GM19035 (cell line): ENCODE measurements at regions not wholly inside any gene's neighbourhood (a gene's known extent, or its start where the extent isn't known, plus 50 kb on each side); places are given as distances from the start of the nearest gene placed in this dataset.

Experiments used
- ATAC-seq: cut with Tn5 transposase; IDR thresholded peaks from one replicate; pipeline ENCODE4 v1.9.1; 2021; ENCODE audit not compliant: unreplicated experiment

- ATAC-seq: no peak
These were observed 130.6 kb upstream of the KCNJ16 start for GRCh38 chr17:69944406-69944805.

- ATAC-seq: no peak
These were observed 129.3 kb upstream of the KCNJ16 start for GRCh38 chr17:69945698-69946185.

DNA sequence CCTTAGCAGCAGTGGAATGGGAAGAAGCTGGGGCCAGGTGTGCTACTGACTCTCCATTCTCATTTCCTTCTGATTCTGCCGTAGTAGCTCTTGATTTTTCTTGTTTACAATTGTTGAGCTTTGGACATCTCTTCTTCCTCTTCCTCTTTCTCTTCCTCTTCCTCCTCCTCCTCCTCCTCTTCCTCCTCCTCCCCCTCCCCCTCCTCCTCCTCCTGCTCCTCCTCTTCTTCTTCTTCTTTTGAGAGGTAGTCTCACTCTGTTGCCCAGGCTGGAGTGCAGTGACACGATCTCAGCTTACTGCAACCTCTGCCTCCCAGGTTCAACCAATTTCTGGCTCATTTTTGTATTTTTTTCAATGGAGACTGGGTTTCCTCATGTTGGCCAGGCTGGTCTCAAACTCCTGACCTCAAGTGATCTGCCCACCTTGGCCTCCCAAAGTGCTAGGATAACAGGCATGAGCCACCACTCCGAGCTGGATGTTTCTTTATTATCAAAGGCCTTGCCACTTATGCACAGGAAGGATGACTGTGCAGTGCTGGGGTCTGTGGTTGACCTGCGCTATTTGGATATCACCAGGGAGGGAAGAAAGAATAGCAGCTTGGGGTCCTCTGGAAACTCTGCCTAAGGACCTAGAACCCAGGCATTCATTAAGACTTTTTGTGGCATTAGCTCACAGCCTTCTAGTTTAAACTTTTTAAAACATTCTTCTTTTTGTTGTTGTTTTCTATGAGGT is 127.8 kb upstream of the KCNJ16 start:
- no peak for ATAC-seq

GRCh38 chr17:69948406-69948805 is 126.6 kb upstream of the KCNJ16 start:
- ATAC-seq: no peak

- no peak for ATAC-seq
These were observed 125.5 kb upstream of the KCNJ16 start for GRCh38 chr17:69949496-69949895.

DNA sequence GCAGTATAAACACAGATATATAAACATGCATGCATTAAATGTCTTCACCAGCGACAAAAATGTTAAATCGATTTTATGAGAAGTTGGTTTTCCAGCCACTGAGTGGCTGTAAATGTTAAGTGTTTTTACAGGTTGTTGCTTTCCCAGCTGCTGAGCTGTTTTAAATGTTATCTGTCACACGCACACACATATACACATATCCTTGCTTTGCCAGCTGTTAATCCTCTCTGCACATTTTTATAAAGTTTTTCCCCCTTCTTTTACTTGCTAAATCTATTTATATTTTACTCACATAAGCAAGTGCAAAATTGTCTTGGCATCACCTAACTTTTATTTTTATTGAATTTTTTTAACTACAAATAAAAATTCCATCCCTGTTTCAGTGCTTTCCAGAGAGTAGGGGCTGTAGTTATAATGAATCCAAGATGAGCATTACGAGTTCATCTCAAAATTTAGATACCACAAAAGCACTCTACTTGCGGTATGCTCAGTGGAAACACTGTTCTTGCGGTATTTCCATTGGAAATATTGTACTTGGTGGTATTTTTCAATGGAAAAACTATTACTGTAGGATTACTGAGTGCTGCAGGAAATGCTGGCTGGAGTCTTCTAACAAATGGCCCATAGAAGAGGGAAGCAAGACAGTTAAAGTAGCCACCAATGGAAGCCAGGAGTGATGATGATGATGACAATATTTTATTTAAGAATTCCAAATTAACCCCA is 124.9 kb upstream of the KCNJ16 start:
- no peak for ATAC-seq

GRCh38 chr17:69950701-69951418 is 124.2 kb upstream of the KCNJ16 start:
- ATAC-seq: no peak

DNA sequence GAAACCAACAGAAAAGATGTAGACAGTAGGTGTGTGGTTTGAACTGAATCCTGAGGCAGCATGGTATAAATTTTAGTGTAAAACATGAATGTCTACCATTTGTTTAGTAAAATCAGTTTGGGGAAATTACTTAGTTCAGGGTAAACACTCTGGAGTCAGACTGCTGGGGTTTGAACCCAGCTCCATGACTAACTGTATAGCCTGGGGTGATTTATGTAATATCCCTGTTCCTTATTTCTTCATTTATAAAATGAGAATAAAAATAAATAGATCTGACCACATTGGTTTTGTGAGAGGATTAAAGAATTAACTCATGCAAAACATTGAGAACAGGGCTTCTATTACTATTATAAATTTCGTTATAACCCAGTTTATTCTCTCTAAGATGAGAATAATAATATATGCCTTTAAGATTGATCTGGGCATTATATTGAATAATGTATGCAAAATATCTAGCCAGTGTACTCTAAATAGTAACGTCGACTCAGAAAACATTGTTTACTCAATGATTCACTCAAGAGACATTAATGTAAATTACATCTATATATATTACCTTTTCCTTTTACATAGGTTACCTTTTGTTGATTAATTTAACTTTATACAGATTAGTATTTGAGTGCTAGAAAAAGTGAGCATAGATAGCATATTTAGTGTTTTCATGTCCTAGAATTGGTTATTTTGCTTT is 120.6 kb upstream of the KCNJ16 start:
- no peak for ATAC-seq

DNA sequence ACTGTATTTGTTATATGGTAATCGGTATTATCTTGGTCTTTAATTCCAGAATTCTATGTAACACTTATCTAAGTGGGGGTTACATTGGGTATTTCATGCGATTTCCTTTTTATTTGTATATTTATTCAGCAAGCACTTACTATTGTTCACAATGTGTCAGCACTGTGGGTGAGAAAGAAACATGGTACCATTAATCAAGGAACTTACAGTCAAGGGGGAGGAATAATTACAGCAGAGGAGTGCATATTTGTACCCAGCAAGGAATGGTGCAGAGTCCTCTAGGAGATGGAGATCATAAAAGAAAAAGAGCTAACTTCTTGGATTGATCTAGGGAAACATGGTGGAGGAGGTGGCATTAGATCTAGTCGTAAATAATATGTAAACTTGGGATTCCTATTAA is 117.0 kb upstream of the KCNJ16 start:
- ATAC-seq: no peak

DNA sequence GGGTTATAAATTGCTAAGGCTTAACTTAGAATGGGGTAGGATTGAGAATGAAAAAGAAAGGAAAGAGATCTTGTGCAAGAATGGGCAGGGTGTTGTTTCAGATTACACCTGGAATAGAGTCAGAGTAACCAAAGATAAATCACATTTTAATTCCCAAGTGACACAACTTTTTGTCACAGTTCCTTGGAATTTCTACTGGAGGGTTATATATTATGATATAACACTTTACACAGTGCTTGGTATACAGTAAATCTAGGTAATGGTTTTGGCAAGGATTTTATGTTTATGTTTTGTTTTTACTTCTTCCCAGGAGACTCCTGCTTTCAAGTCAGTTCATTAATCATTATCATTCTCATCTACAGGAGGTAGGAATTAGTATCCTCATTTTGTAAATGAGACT is 115.7 kb upstream of the KCNJ16 start:
- ATAC-seq: no peak

DNA sequence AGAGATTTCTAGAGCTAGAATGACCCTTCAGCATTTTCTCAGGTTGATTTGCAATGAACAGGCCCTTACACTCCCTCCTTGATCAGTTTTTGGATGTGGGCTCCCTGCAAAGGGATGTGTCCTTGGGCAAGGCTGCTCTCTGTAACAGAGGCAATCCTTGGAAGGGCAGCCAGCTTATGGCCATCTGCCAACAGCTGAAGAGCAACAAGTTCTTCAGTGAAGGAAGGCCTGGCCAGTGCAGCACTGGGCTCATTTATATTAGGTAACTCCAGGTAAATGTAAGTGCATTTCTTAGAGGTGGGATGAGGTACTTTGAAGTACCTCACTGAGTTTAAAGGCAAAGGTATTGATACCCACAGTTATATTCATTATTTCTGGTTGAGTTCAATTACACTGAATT is 114.3 kb upstream of the KCNJ16 start:
- ATAC-seq: no peak

DNA sequence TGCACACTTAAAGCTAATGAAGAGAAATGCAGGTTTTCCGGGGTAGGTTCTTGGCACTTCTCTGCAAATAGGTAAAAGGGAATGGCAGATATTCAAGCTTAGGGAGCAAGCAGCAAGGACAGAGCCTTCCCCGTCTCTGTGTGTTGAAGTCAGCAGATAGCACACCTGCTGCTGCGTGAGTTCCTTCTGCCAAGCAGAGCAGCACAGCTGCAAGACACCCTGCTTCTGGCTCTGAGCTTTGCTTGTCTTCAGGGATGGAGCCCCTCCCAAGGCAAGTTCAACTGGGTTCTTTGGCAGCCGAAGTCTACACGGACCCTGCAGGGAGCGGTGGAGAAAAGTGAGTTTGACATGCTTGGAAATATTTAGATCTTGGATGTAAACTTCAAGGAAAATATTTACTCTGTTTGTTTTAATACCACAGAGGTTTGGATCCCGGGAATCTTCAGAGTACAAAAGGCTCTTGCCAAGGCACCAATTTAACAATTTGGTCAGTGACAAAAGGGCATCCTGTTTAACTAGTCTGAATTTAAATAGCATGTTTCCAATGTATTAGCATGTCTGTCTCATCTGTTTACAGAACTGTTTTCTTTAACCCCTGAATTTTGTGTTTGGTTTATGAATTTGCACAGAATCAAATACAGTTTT is 113.4 kb upstream of the KCNJ16 start:
- no peak for ATAC-seq

DNA sequence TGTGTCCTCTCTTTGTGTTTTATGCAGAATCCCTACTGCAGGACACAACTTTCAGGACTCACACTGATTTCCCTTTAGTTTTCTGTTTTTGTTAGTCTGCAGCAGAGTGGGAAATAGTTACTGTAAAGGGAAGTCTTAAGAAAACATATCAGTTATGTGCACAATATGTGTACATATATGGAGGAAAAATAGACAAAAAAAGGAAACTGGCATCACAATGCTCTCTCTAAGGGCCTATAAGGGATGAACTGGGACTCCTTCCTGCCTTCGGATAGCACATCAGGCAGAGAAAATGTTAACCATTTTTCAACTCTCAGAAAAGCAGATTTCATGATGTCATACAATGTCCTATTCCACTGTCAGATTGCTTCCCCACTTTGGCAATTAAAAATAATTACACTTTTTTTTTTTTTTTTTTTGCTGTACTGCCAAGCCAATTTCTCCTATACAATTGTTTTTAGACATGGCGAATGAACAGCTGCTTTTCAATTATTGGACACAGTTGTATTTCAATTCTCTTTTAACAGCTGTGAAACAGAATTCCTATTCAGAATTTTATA is 112.5 kb upstream of the KCNJ16 start:
- ATAC-seq: no peak

DNA sequence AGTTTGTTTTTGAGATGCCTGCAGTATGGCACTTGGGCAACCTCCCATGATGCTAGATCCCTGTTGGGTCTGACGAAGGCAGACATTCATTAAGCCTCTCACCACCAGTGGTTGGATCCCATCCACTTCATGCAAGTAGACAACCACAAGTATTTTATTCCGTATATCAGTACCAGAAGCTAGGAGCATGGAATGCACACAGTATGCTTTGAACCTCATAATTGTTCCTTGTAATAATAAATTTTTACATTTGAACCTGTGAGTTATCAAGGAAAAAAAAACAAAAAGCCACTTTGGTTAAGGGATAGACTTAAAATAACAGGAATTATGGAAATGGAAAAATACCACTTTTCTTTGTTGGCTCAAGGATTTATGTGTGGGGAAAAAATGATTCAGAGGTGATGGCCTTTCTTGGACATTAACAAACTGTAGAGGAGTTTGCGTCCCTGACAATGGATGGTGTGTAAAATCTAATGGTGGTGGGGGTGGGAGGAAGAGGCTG is 107.1 kb upstream of the KCNJ16 start:
- ATAC-seq: no peak

DNA sequence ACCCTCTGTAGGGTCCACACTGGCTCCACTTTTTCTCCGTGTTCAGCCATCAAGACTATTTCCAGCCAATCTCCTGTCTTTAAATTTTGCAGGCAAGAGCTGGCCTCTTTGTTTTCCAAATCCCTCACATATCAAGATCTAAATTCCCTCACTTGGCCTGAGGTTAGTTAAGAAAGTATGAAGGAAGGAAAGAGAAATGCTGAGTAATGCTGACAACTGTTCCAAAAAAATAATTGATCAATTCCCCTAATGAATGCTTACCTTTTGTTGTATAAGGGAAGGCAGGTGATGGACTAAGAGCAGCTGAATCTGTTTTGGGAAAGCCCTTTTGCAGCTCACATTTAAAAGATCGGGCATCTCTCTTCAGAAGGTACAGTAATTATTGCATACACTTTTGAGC is 105.1 kb upstream of the KCNJ16 start:
- ATAC-seq: no peak

GRCh38 chr17:69972251-69972650 is 102.8 kb upstream of the KCNJ16 start:
- ATAC-seq: no peak

- no peak for ATAC-seq
These were observed 99.2 kb upstream of the KCNJ16 start for GRCh38 chr17:69975808-69976207.

- no peak for ATAC-seq
These were observed 96.9 kb upstream of the KCNJ16 start for GRCh38 chr17:69978056-69978646.

- no peak for ATAC-seq
These were observed 93.6 kb upstream of the KCNJ16 start for GRCh38 chr17:69981441-69981840.

DNA sequence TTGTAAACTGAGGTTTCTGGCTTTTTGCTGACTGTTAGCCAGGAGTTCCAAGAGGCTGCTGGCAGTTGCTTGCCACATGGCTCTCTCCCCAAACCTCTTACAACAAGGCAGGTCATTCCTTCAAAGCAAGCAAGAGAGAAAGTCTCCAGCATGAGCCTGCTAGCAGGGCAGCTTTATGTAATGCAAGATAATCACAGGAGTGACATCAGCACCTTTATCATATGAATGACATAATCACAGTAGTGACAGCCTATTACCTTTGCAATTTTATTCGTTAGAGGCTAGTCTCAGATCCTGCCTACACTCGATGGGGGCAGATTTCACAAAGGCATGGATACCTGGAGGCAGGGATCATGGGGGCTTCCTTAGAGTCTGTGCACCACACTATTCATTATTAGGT is 79.5 kb upstream of the KCNJ16 start:
- no peak for ATAC-seq
